PFSK-1 (cell line): ENCODE measurements at regions not wholly inside any gene's neighbourhood (a gene's known extent, or its start where the extent isn't known, plus 50 kb on each side); places are given as distances from the start of the nearest gene placed in this dataset.

Experiments used
- FOXP2 ChIP-seq: optimal IDR thresholded peaks from 2 replicates; pipeline ENCODE3; 2011; ENCODE audit warnings: borderline replicate concordance, control low read depth, inconsistent platforms; ENCODE audit not compliant: insufficient read depth; ENCODE audit errors: extremely low read length, extremely low read depth
- POLR2AphosphoS5 ChIP-seq: IDR thresholded peaks from 2 replicates; pipeline ENCODE4 v1.6.1; 2012; ENCODE audit warnings: low read depth, mild to moderate bottlenecking, control low read depth, low read length, moderate library complexity
- SIN3A ChIP-seq: IDR thresholded peaks from 2 replicates; pipeline ENCODE4 v1.6.1; 2012; ENCODE audit warnings: mild to moderate bottlenecking, low read length, moderate library complexity, borderline replicate concordance; ENCODE audit not compliant: insufficient read depth
- TAF1 ChIP-seq: IDR thresholded peaks from 2 replicates; pipeline ENCODE4 v1.6.1; 2012; ENCODE audit warnings: low read length, control low read depth, borderline replicate concordance; ENCODE audit not compliant: insufficient read depth
- TF ChIP-seq, protein P1 (sequence below), 2 experiments: IDR thresholded peaks; 2 replicates each; pipeline versions ENCODE4 v1.6.1 to v1.8.0; 2011 to 2012; ENCODE audit warnings: low read depth in 2 of 2, low read length in 2 of 2, control low read depth in 1 of 2, inconsistent platforms in 1 of 2, mild to moderate bottlenecking in 1 of 2, moderate library complexity in 1 of 2; ENCODE audit not compliant: insufficient read depth in 1 of 2

GRCh38 chr2:12852135-12852534 is 135.4 kb downstream of the TRIB2 start:
- TF ChIP-seq, protein P1, sequence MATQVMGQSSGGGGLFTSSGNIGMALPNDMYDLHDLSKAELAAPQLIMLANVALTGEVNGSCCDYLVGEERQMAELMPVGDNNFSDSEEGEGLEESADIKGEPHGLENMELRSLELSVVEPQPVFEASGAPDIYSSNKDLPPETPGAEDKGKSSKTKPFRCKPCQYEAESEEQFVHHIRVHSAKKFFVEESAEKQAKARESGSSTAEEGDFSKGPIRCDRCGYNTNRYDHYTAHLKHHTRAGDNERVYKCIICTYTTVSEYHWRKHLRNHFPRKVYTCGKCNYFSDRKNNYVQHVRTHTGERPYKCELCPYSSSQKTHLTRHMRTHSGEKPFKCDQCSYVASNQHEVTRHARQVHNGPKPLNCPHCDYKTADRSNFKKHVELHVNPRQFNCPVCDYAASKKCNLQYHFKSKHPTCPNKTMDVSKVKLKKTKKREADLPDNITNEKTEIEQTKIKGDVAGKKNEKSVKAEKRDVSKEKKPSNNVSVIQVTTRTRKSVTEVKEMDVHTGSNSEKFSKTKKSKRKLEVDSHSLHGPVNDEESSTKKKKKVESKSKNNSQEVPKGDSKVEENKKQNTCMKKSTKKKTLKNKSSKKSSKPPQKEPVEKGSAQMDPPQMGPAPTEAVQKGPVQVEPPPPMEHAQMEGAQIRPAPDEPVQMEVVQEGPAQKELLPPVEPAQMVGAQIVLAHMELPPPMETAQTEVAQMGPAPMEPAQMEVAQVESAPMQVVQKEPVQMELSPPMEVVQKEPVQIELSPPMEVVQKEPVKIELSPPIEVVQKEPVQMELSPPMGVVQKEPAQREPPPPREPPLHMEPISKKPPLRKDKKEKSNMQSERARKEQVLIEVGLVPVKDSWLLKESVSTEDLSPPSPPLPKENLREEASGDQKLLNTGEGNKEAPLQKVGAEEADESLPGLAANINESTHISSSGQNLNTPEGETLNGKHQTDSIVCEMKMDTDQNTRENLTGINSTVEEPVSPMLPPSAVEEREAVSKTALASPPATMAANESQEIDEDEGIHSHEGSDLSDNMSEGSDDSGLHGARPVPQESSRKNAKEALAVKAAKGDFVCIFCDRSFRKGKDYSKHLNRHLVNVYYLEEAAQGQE (IDR thresholded peaks at IDR 0.05; ENCODE audit: insufficient read depth in 1 of 2, low read depth in 2 of 2, low read length in 2 of 2): no peak
- TF ChIP-seq SIN3A (no peak), TAF1 (no peak), POLR2AphosphoS5 (no peak), FOXP2 (no peak)

DNA sequence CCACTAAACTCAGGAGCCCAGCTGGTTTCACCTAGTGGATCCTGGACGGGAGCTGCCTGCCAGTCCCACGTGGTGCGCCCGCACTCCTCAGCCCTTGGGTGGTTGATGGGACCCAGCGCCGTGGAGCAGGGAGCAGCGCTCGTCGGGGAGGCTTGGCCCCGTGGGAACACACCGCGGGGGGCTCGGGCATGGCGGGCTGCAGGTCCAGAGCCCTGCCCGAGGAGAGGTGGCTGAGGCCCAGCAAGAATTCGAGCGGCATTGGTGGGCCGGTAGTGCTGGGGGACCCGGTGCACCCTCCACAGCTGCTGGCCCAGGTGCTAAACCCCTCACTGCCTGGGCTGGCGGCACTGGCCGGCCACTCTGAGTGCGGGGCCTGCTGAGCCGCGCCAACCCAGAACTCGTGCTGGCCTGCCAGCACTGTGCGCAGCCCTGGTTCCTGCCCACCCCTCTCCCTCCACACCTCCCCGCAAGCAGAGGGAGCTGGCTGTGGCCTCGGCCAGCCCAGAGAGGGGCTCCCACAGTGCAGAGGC is 137.3 kb downstream of the TRIB2 start:
- TF ChIP-seq POLR2AphosphoS5: no peak
- TF ChIP-seq SIN3A: no peak
- no peak for TF ChIP-seq FOXP2
- no peak for TF ChIP-seq TAF1
- TF ChIP-seq, protein P1 (IDR thresholded peaks at IDR 0.05; ENCODE audit: insufficient read depth in 1 of 2, low read depth in 2 of 2, low read length in 2 of 2): no peak

DNA sequence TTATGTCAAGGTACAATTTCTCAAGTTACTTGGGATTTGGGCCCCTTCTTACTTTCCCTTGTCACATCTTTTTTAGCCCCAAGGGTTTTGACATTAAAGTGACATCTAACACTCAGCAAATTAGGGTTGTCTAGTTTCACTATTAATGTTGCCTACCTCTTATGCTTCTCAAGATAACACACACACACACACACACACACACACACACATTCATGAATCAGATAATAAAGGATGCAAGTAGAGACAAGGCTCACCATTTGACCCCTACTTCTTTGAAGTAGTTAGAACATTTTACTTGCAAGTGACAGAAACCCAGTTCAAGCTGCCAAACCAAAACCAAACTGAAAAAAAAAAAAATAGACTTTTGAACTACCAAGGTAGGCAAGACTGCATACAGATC is 138.8 kb downstream of the TRIB2 start:
- TF ChIP-seq FOXP2: no peak

DNA sequence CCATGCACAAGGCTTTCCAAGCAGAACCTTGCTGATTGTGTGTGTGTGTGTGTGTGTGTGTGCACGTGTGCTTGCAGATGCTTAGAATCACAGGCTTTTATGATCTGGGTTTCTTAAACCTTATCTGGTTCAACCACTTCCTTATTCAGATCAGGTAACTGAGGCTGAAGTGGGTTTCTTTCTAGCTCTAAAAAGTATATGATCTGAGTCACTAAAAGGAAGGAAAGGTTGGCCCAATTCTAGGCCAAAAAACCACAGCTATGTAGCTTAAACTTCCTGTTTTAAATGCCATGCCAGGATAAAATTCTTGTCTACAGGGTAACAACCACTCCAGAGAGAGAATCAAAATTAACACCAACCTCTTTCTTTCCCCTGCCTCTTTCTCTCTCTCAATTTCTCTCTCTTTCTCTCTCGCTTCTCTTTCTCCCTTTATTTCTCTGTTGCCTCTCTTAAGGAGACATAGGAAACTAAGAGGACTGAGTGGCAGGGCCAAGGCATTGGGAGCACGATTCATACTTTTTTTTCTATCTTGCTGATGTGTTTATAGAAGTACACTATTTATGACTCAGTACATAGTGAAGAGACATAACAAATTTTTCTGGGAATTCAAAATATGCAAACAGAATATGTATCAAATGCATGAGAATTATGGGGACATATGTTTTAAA is 140.3 kb downstream of the TRIB2 start:
- TF ChIP-seq, protein P1 (IDR thresholded peaks at IDR 0.05; ENCODE audit: insufficient read depth in 1 of 2, low read depth in 2 of 2, low read length in 2 of 2): no peak
- TF ChIP-seq POLR2AphosphoS5: no peak
- TF ChIP-seq TAF1: no peak

DNA sequence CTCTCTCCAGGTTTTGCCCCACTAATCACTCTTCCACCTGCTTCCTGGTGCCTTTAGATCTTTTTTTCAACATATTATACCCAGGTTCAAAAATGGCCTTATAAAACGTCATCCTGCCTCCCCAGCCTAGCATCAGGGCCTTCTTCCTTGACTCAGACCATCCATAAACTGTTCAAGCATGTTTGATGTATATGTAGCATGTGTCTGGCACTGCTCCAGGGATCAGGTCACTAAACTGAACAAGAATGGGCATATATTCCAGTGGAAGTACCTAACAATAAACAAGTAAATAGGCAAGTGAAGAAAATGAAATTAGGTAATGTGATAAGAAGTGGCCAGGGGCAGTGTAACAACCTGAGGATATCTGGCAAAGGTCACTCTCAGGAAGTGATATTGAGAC is 141.2 kb downstream of the TRIB2 start:
- TF ChIP-seq TAF1 (no peak), FOXP2 (no peak), POLR2AphosphoS5 (no peak), SIN3A (no peak)
- TF ChIP-seq, protein P1 (IDR thresholded peaks at IDR 0.05; ENCODE audit: insufficient read depth in 1 of 2, low read depth in 2 of 2, low read length in 2 of 2): no peak
